GM18505 (cell line): ENCODE measurements at regions not wholly inside any gene's neighbourhood (a gene's known extent, or its start where the extent isn't known, plus 50 kb on each side); places are given as distances from the start of the nearest gene placed in this dataset.

Experiments used
- ATAC-seq: cut with Tn5 transposase; IDR thresholded peaks from one replicate; pipeline ENCODE4 v1.9.1; 2021; ENCODE audit not compliant: unreplicated experiment
- POLR2A ChIP-seq: IDR thresholded peaks from 4 replicates; pipeline ENCODE4 v1.6.1; 2011; ENCODE audit warnings: borderline replicate concordance; ENCODE audit not compliant: insufficient read depth, insufficient read length; ENCODE audit errors: extremely low read depth

DNA sequence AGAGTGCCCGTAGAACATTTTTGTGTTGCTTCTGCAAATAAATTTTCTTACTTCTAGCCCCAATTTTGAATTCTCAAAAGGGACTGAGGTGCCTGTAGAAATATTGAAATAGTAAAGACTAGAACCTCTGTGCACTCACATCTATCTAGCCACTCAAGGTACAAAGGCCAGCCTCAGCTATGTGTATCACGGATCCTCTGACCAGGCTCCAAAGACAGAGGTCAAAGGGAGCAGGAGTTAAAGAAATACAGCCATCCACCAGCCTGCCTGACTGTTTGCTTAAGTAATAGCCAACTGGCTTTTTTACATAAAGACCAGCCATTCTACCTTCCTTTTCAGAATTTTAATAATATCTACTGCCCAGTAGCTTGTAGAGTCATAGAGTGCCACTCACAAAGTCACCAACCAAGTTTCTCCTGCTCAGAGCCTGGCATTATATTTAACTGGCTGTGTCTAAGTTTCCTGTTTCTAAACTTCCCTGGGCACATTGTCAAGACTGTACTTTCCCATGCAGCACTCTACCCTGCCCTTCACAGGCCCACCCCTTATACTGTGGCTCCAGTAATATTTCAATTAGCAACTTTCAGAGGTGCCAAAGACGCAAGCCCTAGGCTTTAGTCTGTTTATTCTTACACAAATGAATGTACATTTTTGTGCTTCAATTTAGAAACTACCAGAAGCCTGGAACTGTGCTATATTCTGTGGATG, 338.3 kb upstream of the NT5C1B start:
- TF ChIP-seq POLR2A, result no peak
- ATAC-seq, result no peak

- no peak for ATAC-seq
- TF ChIP-seq POLR2A, result no peak
These were observed 337.5 kb upstream of the NT5C1B start for GRCh38 chr2:18926631-18927524.

- TF ChIP-seq POLR2A, result no peak
- no peak for ATAC-seq
These were observed 335.9 kb upstream of the NT5C1B start for GRCh38 chr2:18925296-18925695.

DNA sequence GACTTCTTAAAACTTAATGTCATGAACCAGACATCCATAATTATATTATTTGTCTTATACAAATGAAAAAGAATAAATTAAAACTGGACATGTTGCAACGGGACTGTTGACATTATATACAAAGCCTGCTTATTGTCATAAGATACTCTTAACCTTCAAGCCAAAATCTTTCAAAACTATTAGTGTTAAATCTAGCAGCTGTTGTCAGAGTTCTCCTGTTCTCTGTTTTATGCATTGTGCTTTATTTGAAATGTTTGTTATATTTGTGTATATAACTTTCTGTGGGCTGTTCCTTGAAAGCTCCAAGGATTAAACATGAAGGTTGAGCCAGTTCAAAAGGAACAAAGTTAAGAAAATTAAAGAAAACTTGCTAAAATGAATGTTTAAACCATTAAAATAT, 335.5 kb upstream of the NT5C1B start:
- ATAC-seq, result no peak
- no peak for TF ChIP-seq POLR2A

DNA sequence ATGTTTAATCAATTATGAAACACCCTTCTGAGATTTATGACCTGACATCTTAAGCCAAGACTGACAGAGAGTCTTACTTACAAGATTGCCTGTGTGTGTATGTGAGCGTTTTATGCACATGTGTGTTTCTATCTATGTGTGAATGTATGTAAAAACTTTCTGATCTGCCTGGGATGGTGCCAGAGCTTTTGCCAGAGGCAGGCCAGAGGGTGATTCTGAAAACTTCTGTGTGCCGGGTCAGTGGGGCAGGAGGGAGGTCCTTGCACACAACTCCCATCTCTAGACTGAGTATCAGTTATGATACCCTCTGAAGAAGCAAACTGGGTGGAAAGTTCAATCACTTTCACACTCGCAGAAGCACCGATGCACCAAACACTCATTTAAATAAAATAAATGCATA, 335.0 kb upstream of the NT5C1B start:
- ATAC-seq, result no peak

DNA sequence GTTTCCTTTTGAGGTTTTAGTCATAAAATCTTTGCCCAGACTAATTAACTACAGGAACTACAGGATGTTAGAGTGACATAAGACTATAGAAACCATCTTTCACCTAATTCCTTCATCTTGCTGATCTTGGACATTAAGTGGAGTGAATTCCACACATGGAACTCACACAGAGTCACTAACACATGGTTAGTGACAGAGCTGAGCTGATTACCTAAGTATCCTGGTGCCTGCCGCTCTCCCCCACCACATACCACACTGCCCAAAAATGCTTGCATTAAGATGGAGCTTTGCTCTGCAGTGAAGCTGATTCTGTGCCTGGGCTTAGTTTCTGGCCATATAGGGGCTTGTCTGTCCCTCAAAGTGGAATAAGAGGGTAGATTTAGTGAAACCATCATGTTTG, 332.9 kb upstream of the NT5C1B start:
- ATAC-seq, result no peak
- TF ChIP-seq POLR2A, result no peak

More for the DNA sequence above, 335.0 kb upstream of the NT5C1B start:
- TF ChIP-seq POLR2A, result no peak

DNA sequence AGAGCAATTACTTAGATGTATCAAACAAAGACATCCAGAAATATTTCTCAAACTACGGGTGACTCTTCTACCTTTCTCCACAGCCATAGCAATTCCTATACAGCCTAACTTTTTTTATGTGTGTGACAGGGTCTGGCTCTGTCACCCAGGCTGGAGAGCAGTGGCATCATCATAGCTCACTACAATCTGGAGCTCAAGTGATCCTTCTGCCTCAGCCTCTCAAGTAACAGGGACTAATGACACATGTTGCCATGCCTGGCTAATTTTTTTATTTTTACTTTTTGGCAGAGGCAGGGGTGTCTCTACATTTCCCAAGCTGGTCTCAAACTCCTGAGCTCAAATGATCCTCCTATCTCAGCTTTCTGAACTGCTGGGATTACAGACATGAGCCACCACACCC, 328.9 kb upstream of the NT5C1B start:
- TF ChIP-seq POLR2A, result no peak
- no peak for ATAC-seq

GRCh38 chr2:18915227-18915626, 325.9 kb upstream of the NT5C1B start:
- ATAC-seq, result no peak
- TF ChIP-seq POLR2A, result no peak

- no peak for ATAC-seq
These were observed 324.1 kb upstream of the NT5C1B start for GRCh38 chr2:18913512-18913911.

DNA sequence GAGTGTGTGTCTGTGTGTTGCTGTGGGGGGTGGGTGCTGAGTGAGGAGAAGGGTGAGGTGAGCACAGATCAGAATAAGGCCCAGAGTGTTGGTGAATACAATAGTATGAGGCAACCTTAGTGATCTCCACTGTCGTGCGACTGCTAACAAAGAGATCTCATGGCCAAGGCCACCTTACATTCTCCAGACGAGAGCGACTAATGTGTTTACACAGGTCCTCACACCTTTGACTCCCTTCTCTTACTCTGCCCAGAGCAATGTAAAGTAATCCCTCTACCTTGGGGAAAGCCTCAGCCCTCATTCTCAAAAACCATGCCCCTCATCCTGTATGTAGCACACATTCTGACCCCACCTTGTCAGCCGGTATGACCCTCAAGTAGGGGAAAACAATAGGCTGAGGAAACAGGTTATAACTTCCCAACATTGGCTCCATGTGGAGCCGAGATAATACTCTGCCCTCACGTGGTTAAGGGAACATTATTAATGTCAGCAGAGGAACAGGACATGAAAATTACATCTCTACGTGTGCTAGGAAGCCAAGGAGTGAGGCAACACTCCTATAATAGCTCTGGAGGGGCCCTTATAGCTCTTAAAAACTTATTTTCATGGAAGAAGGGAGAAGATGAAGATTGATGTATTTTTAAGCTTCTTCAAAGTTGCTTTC, 323.0 kb upstream of the NT5C1B start:
- TF ChIP-seq POLR2A, result no peak
- no peak for ATAC-seq

More at GRCh38 chr2:18913512-18913911, 324.1 kb upstream of the NT5C1B start:
- no peak for TF ChIP-seq POLR2A

- TF ChIP-seq POLR2A, result no peak
- no peak for ATAC-seq
These were observed 322.0 kb upstream of the NT5C1B start for GRCh38 chr2:18911416-18911815.

DNA sequence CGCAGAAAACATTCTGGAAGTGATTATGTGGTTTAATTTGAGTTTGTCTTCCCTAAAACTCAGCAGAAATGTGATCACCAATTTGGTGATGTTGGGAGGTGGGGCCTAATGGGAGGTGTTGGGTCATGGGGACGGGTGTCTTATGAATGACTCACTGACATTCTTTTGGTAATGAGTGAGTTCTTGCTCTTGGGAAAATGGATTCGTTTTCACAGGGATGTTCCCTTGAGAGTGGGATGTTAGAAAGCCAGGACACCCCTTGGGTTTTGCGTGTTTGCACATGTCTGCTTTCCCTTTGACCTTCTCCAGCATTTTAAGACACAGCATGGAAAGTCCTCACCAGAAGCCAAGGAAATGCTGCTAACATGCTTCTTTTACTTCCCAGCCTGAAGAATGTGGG, 321.5 kb upstream of the NT5C1B start:
- no peak for TF ChIP-seq POLR2A
- no peak for ATAC-seq

DNA sequence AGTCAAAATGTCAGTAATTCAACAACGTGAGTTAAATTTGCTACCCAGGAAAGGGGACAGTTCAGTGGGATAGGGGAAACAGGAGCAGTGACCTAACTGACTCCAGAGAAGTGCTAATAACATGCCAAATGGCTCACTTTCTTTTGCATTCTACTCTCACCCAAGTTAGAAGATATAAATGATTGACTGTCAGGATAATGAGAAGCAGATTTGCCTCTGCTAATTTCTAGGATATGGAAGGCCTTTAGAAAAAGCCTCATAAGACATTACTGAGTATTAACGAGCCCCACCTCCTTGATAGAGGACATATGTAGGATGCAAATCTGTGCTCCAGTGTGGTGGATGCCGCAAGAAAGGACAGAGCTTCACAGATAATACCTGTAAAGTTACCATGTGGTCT, 318.6 kb upstream of the NT5C1B start:
- no peak for ATAC-seq
- TF ChIP-seq POLR2A, result no peak
